ENCODE measurements at regions not wholly inside any gene's neighbourhood (a gene's known extent, or its start where the extent isn't known, plus 50 kb on each side); places are given as distances from the start of the nearest gene placed in this dataset.

DNA sequence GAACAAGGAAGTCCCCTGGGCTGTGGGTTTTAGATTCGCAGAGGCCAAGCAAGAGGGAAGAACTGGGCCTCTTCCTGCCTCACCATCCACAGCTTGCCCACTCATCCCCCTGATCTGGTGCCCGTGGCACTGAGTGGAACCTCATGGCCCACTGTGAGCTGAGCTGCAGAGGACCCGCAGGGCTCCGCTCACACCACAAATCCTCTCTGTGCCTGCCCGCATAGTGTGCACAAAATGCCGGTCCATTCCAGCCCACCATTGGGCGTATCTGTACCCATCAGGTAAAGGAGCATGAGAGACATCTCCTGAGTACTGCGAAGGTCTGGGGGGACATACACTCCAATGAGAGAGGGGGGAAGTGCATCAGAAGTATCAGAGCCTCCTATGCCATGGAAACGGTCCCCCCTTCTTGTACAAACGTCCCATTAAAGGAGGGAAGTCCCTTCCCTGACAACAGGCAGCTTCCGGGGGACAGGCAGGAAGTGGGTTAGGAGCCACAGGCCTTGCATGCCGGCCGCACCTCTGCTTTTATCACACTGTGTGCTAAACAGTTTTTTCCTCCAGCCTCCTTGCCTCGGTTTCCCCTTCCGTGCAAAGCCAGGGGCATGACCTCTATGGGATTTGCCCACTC, 309.4 kb upstream of the DIO3 start:
- TF ChIP-seq, protein P1, sequence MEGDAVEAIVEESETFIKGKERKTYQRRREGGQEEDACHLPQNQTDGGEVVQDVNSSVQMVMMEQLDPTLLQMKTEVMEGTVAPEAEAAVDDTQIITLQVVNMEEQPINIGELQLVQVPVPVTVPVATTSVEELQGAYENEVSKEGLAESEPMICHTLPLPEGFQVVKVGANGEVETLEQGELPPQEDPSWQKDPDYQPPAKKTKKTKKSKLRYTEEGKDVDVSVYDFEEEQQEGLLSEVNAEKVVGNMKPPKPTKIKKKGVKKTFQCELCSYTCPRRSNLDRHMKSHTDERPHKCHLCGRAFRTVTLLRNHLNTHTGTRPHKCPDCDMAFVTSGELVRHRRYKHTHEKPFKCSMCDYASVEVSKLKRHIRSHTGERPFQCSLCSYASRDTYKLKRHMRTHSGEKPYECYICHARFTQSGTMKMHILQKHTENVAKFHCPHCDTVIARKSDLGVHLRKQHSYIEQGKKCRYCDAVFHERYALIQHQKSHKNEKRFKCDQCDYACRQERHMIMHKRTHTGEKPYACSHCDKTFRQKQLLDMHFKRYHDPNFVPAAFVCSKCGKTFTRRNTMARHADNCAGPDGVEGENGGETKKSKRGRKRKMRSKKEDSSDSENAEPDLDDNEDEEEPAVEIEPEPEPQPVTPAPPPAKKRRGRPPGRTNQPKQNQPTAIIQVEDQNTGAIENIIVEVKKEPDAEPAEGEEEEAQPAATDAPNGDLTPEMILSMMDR (IDR thresholded peaks at IDR 0.05), result no peak
- TF ChIP-seq POLR2AphosphoS5 (IDR thresholded peaks at IDR 0.05; ENCODE audit: insufficient read depth in 1 of 2, low read depth in 1 of 2) (no peak), POLR2A (IDR thresholded peaks at IDR 0.05) (no peak)

Measured in vagina (tissue), 2 donors.